Left ventricle myocardium inferior (tissue), 1 donor: ENCODE measurements at regions not wholly inside any gene's neighbourhood (a gene's known extent, or its start where the extent isn't known, plus 50 kb on each side); places are given as distances from the start of the nearest gene placed in this dataset.

Experiments
- DNase-seq: peaks from one replicate; pipeline ENCODE4 v3.0.0-alpha.2; 2020
- H3K27ac ChIP-seq: fragments of 200-600 bp; replicated peaks from 2 replicates; pipeline ENCODE4 v1.8.0; 2021
- H3K27me3 ChIP-seq: fragments of 200-600 bp; 2 replicates; pipeline ENCODE4 v1.8.0; 2021; ENCODE audit warnings: low read depth
- H3K36me3 ChIP-seq: fragments of 200-600 bp; 2 replicates; pipeline ENCODE4 v1.8.0; 2021
- H3K4me1 ChIP-seq: fragments of 200-600 bp; 2 replicates; pipeline ENCODE4 v1.8.0; 2021
- H3K4me3 ChIP-seq: fragments of 200-600 bp; 2 replicates; pipeline ENCODE4 v1.8.0; 2021; ENCODE audit warnings: mild to moderate bottlenecking, moderate library complexity
- H3K9me3 ChIP-seq: fragments of 200-600 bp; replicated peaks from 2 replicates; pipeline ENCODE4 v1.8.0; 2021
- intact Hi-C: fragments of 100-400 bp; cut with micrococcal nuclease; formaldehyde crosslinking; loops from one replicate; pipeline ENCODE4 v1.11.0; 2022
- TF ChIP-seq, protein P1 (sequence below): fragments of 200-600 bp; IDR thresholded peaks from 2 replicates; pipeline ENCODE4 v1.8.0; 2021; ENCODE audit warnings: antibody characterized with exemption, mild to moderate bottlenecking, borderline replicate concordance
- donor health status: DM: no; HTN: yes; CAD: no; lungs with severe emphysema.

- intact Hi-C loops = no loop called here
- no peak overlapping the region for H3K4me3 ChIP-seq
- peaks cover 8% of the 10 kb centered on the region for H3K9me3 ChIP-seq
- no peak for DNase-seq
- H3K27ac ChIP-seq = no peak overlapping the region
- no peaks in the 10 kb centered on the region for H3K36me3 ChIP-seq
- no peaks in the 10 kb centered on the region for H3K4me1 ChIP-seq
- H3K27me3 ChIP-seq = no peaks in the 10 kb centered on the region
- TF ChIP-seq, protein P1, sequence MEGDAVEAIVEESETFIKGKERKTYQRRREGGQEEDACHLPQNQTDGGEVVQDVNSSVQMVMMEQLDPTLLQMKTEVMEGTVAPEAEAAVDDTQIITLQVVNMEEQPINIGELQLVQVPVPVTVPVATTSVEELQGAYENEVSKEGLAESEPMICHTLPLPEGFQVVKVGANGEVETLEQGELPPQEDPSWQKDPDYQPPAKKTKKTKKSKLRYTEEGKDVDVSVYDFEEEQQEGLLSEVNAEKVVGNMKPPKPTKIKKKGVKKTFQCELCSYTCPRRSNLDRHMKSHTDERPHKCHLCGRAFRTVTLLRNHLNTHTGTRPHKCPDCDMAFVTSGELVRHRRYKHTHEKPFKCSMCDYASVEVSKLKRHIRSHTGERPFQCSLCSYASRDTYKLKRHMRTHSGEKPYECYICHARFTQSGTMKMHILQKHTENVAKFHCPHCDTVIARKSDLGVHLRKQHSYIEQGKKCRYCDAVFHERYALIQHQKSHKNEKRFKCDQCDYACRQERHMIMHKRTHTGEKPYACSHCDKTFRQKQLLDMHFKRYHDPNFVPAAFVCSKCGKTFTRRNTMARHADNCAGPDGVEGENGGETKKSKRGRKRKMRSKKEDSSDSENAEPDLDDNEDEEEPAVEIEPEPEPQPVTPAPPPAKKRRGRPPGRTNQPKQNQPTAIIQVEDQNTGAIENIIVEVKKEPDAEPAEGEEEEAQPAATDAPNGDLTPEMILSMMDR = no peak
Measured at GRCh38 chr10:44847110-44847509, 64.0 kb upstream of the TMEM72 start.

GRCh38 chr10:44848211-44848610 lies 62.9 kb upstream of the TMEM72 start:
- Histone ChIP-seq H3K4me1 (no peaks in the 10 kb centered on the region), H3K4me3 (no peak overlapping the region), H3K9me3 (peaks cover 8% of the 10 kb centered on the region), H3K36me3 (no peaks in the 10 kb centered on the region), H3K27me3 (no peaks in the 10 kb centered on the region), H3K27ac (no peak overlapping the region)
- no peak for DNase-seq
- TF ChIP-seq, protein P1 = no peak
- intact Hi-C loops = no loop called here

DNA sequence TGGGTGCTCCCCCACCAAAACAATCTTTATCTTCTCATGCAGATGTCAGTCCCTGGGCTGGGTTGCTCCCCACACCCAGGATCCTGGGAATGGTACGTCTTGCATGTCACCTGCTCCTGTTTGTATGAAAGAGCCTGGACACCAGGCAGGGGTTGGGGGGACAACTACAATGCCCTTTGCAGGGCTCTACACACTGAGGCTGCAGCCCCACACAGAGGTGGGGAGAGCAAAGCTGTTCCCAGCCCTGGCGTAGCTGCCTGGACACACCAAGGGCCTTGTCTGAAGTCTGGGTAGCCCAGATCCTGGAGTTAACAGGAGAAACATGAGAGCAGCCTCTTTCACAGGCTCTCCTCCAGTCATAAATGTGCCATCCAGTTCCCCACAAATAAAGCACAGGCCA lies 61.2 kb upstream of the TMEM72 start:
- Histone ChIP-seq H3K36me3 (no peaks in the 10 kb centered on the region), H3K4me1 (no peaks in the 10 kb centered on the region), H3K27ac (no peak overlapping the region), H3K4me3 (no peak overlapping the region), H3K9me3 (peaks cover 8% of the 10 kb centered on the region), H3K27me3 (no peaks in the 10 kb centered on the region)
- intact Hi-C loops = loop anchor here (10.0 kb wide), 1 partner anchor 465 kb away; the partner anchor contains the start of gene CXCL12
- TF ChIP-seq, protein P1 = no peak
- DNase-seq = no peak

GRCh38 chr10:44850356-44850934 lies 60.7 kb upstream of the TMEM72 start:
- peaks cover 8% of the 10 kb centered on the region for H3K9me3 ChIP-seq
- no peak overlapping the region for H3K27ac ChIP-seq
- H3K4me3 ChIP-seq = no peak overlapping the region
- TF ChIP-seq, protein P1 = no peak
- H3K27me3 ChIP-seq = no peaks in the 10 kb centered on the region
- no peak for DNase-seq
- intact Hi-C loops = loop anchor here (10.0 kb wide), 1 partner anchor 466 kb away; the partner anchor contains the start of gene CXCL12
- no peaks in the 10 kb centered on the region for H3K4me1 ChIP-seq
- no peaks in the 10 kb centered on the region for H3K36me3 ChIP-seq

DNA sequence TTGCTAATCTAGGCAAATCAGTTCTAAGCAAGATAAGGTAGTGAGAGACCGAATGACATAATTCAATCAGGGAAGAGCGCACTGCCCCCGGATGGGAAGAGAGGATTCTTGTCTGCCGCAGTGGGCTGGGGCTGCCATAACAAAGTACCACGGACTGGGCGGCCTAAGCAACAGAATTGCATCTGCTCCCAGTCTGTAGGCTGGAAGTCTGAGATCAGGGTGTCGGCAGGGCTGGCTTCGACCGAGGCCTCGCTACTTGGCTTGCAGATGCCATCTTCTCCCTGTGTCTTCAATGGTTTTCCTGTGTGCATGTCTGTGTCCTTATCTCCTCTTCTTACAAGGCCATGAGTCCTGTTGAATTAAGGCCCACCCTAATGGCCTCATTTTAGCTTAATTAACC lies 59.7 kb upstream of the TMEM72 start:
- peaks cover 8% of the 10 kb centered on the region for H3K9me3 ChIP-seq
- no peaks in the 10 kb centered on the region for H3K36me3 ChIP-seq
- intact Hi-C loops = loop anchor here (10.0 kb wide), 1 partner anchor 467 kb away; the partner anchor contains the start of gene CXCL12
- no peak for DNase-seq
- no peaks in the 10 kb centered on the region for H3K4me1 ChIP-seq
- no peak overlapping the region for H3K4me3 ChIP-seq
- TF ChIP-seq, protein P1 = no peak
- H3K27me3 ChIP-seq = no peaks in the 10 kb centered on the region
- no peak overlapping the region for H3K27ac ChIP-seq
